CD4-positive, alpha-beta T cell treated with Interleukin-17A for 1 hour (primary cell): ENCODE measurements at regions not wholly inside any gene's neighbourhood (a gene's known extent, or its start where the extent isn't known, plus 50 kb on each side); places are given as distances from the start of the nearest gene placed in this dataset.

Experiments used
- DNase-seq: peaks from one replicate; pipeline ENCODE4 v3.0.0-alpha.2; 2020

GRCh38 chr2:41967476-41968181, 80.2 kb upstream of the PKDCC start:
- DNase-seq: no peak

GRCh38 chr2:41968182-41968578, 79.6 kb upstream of the PKDCC start:
- DNase-seq: no peak

GRCh38 chr2:41970988-41971660, 76.7 kb upstream of the PKDCC start:
- DNase-seq: no peak

DNA sequence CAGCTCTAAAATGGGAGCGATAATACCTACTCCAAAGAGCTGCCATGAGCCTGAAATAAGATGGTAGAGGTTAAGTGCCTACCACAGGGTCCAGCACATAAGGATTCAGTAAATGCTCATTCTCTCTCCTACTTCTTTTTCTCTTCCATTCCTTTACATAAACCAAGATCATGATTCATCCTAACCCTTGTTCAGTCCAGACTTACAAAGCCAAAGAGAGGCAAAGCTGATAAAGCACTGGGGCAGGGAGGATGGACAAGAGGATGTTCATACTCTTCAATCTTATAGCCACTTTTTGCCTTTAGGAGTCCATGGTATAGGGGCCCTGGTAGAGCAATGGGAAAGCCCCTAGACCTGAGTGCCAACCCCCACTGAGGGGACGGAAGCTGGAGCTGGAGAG, 75.6 kb upstream of the PKDCC start:
- no peak for DNase-seq

DNA sequence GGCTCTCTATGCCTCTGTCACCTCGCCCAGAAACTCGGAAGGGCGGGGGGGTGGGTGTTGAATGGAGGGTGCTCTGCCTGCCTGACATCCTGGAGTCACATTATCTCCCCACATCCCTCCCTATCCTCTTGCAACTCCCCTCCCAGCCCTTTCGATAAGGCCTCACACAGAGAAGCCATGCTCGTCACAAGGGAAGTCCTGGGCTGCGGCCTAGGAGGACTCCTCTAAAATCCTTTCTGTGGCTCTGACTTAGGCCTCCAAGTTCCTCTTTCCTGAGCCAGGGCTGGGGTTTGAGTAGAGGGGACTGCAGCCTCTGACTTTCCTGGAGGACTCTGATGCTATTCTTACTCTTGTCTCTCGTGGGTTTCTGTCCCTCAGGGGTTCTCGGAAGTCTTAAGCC, 75.0 kb upstream of the PKDCC start:
- DNase-seq: no peak

DNA sequence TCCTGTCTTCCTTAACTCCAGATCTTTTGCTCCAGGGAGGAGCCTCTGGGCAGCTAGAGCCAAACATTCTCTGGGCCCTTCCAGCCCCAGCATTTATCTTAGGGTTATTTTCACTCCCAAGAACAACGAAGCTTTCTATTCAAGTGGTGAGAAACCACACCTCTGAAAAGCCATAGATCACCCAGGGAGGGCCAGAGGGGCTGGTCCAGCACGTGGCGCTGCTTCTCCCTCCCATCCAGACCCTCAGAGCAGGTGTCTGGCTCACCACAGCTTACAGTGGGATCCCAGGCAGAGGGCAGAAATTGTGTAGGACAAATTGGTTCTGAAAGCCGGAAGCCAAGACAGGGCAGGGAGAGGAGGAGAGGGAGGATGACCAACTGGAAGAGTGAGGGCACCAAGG, 74.0 kb upstream of the PKDCC start:
- no peak for DNase-seq

DNA sequence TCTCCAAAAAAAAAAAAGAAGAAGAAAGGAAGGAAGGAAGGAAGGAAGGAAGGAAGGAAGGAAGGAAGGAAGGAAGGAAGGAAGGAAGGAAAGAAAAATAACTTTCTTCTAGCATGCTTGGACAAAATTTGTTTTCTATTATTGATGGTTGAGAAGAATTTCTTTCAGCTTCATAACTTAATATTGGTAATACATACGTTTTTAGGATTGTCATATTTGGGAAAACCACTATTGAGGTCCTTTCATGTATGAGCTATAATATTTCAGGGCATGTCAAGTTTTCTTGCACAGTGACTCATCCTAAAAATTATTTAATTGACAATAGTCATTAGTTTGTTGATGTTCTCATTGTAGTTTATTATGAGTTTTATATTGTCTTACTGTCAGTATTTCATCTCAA, 66.4 kb upstream of the PKDCC start:
- DNase-seq: no peak

GRCh38 chr2:41985573-41986095, 62.2 kb upstream of the PKDCC start:
- DNase-seq: no peak

GRCh38 chr2:41989501-41990180, 58.2 kb upstream of the PKDCC start:
- DNase-seq: no peak

DNA sequence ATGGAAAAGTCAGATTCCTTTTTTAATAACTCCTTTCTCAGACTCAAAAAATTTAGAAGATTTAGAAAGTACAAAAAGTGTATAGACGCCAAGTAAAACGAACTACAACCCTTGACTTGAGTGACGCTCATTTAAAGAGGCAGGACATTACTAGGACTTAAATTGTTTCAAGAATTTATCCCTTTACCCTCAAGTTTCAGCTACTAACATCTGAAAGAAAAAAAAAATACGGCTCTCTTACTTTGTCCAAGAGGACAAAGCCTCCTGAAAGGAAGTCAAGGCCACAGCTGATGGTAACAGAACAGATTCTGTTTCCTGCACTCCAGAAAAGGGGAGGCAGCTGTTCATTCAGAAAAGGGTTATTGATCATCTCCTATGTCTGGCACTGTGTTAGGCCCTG, 57.6 kb upstream of the PKDCC start:
- no peak for DNase-seq

DNA sequence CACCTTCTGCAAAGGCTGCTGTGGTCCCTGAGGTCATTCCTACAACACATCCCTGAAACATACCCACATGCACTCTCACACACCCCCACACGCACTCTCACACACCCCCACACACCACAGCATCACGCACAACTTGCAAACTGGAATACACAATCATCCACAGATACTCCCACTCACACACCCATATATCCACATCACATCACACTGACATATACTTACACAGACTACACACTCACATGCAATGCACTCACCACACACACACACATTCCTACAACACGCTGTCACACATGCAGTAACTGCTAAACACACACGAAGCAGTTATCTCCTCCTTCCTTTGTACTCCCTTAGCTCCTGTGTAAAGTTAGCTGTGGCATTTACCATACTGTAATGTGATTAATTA, 57.1 kb upstream of the PKDCC start:
- no peak for DNase-seq

GRCh38 chr2:41992056-41992642, 55.7 kb upstream of the PKDCC start:
- DNase-seq: no peak

GRCh38 chr2:41992671-41993434, 55.0 kb upstream of the PKDCC start:
- no peak for DNase-seq

DNA sequence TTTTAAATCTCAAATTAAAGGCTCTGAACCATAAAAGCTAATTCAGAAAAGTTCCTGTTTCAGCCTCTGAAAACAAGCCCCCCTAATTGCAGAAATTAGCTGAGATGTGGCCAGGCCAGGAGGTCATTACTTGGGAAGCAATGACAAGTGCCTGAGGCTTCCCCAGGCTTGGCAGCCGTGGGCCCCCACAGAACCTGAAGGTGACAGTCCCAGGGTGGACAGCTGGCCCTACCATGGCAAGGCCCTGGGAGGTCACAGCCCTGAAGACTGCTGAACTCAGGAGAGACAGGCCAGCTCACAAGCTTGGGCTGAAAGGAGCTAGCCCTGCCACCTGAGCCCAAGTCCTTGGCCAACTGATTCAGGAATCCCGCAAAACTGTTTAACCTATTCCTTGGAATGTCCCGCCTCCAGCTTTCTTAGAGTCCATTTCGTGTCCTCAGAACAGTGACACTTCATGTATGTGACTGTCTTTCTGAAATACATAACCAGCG, 54.3 kb upstream of the PKDCC start:
- no peak for DNase-seq

DNA sequence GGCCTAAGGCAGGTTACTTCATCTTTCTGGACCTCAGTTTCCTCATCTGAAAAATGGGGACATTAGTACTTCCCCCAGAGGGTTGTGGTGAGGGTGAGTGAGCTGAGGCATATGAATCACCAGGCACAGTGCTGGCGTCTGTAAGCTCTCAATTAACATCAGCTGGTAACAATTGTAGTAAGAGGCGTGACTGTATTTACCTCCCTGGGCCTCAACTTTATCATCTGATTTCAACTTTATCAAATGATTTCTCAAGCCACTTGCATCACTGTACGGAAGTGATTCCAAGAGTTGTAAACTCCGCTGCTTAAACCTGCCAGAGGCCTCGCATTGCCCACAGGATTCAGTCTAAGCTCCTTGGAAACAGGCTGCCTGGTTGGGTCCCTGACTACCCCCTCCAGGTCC, 53.6 kb upstream of the PKDCC start:
- no peak for DNase-seq

GRCh38 chr2:41994661-41995060, 53.2 kb upstream of the PKDCC start:
- no peak for DNase-seq

DNA sequence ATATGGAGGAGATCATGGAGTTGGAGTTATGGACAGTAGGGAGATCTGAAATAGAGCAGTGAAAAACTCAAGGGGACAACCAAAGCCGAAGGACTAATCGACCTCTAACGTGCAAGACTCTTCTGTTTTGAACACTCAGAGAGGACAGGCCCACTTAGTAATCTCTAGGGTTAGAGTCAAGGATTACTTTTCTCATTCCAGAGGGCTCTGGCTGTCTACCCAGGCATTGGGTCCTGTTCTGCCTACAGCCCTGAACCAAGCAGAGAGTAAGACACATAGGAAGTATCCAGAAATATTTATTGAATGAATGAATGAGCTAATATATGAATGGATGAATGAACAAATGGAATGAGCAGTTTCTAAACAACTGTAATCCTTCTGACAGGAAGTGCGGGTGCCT, 50.3 kb upstream of the PKDCC start:
- no peak for DNase-seq
